GM23338 (cell line): ENCODE measurements at regions not wholly inside any gene's neighbourhood (a gene's known extent, or its start where the extent isn't known, plus 50 kb on each side); places are given as distances from the start of the nearest gene placed in this dataset.

Source experiments
- ATAC-seq: fragments of 200-7000 bp; cut with Tn5 transposase; 3 replicates; pipeline ENCODE4 v1.9.1; 2020
- DNase-seq: peaks from one replicate; pipeline ENCODE4 v3.0.0-alpha.2; 2015; ENCODE audit warnings: low spot score
- H2AFZ ChIP-seq: fragments of 200-600 bp; sonication (generic); 2 replicates; pipeline ENCODE4 v1.8.0; 2016; ENCODE audit warnings: antibody characterized with exemption, mild to moderate bottlenecking, moderate library complexity
- H3F3A ChIP-seq: fragments of 200-600 bp; sonication (generic); replicated peaks from 2 replicates; pipeline ENCODE4 v1.8.0; 2017; ENCODE audit warnings: antibody characterized with exemption, mixed run types, low read depth
- H3K27ac ChIP-seq: fragments of 200-600 bp; sonication (generic); 2 replicates; pipeline ENCODE4 v1.6.1; 2016; ENCODE audit warnings: low read depth
- H3K27me3 ChIP-seq: fragments of 200-600 bp; sonication (generic); 2 replicates; pipeline ENCODE4 v1.8.0; 2016; ENCODE audit warnings: mild to moderate bottlenecking, mixed run types, moderate library complexity; ENCODE audit not compliant: insufficient read depth
- H3K36me3 ChIP-seq: fragments of 200-600 bp; sonication (generic); 2 replicates; pipeline ENCODE4 v1.8.0; 2016; ENCODE audit warnings: mild to moderate bottlenecking; ENCODE audit not compliant: insufficient read depth
- H3K4me1 ChIP-seq: fragments of 200-600 bp; sonication (generic); 2 replicates; pipeline ENCODE4 v1.8.0; 2016; ENCODE audit warnings: mild to moderate bottlenecking, moderate library complexity; ENCODE audit not compliant: insufficient read depth
- H3K4me2 ChIP-seq: fragments of 200-600 bp; sonication (generic); 2 replicates; pipeline ENCODE4 v1.7.1; 2017; ENCODE audit warnings: mixed run types
- H3K4me3 ChIP-seq: fragments of 200-600 bp; sonication (generic); 2 replicates; pipeline ENCODE4 v1.6.1; 2016; ENCODE audit warnings: mixed run types
- H3K79me2 ChIP-seq: fragments of 200-600 bp; sonication (generic); replicated peaks from 2 replicates; pipeline ENCODE4 v1.8.0; 2017; ENCODE audit warnings: mild to moderate bottlenecking; ENCODE audit not compliant: insufficient read depth
- H3K9me2 ChIP-seq: fragments of 200-600 bp; sonication (generic); 2 replicates; pipeline ENCODE4 v1.8.0; 2017; ENCODE audit not compliant: insufficient read depth
- H4K20me1 ChIP-seq: fragments of 200-600 bp; sonication (generic); replicated peaks from 2 replicates; pipeline ENCODE4 v1.8.0; 2017; ENCODE audit warnings: mild to moderate bottlenecking; ENCODE audit not compliant: insufficient read depth
- H3K27ac Mint-ChIP-seq: 2 replicates; pipeline ENCODE4 v1.8.0; 2020; ENCODE audit warnings: inconsistent platforms, mild to moderate bottlenecking, moderate library complexity, mixed read lengths
- H3K27me3 Mint-ChIP-seq: 3 replicates; pipeline ENCODE4 v1.8.0; 2022; ENCODE audit warnings: low read depth, mild to moderate bottlenecking, moderate library complexity, mixed read lengths, inconsistent platforms; ENCODE audit not compliant: insufficient read depth, poor library complexity
- H3K36me3 Mint-ChIP-seq: 3 replicates; pipeline ENCODE4 v1.8.0; 2021; ENCODE audit warnings: low read depth, mild to moderate bottlenecking, inconsistent platforms, moderate library complexity, mixed read lengths
- H3K4me1 Mint-ChIP-seq: 3 replicates; pipeline ENCODE4 v1.8.0; 2020; ENCODE audit warnings: mild to moderate bottlenecking, inconsistent platforms, mixed read lengths
- H3K4me3 Mint-ChIP-seq: 3 replicates; pipeline ENCODE4 v1.8.0; 2021; ENCODE audit warnings: moderate library complexity, mild to moderate bottlenecking, inconsistent platforms, mixed read lengths
- H3K9me3 Mint-ChIP-seq: 3 replicates; pipeline ENCODE4 v1.8.0; 2020; ENCODE audit warnings: moderate library complexity, mild to moderate bottlenecking, inconsistent platforms, mixed read lengths
- CREB1 ChIP-seq: fragments of 250-450 bp; sonication (Bioruptor Pico); IDR thresholded peaks from 2 replicates; pipeline ENCODE4 v1.5.0; 2020; ENCODE audit warnings: low read depth, mild to moderate bottlenecking, moderate library complexity
- JUNB ChIP-seq: IDR thresholded peaks from one replicate; pipeline ENCODE4 v1.6.1; 2016; ENCODE audit warnings: antibody characterized with exemption; ENCODE audit not compliant: unreplicated experiment
- NANOG ChIP-seq: IDR thresholded peaks from 2 replicates; pipeline ENCODE4 v1.6.1; 2016; ENCODE audit warnings: antibody characterized with exemption, borderline replicate concordance
- ZNF114 ChIP-seq: fragments of 250-450 bp; sonication (Bioruptor Pico); IDR thresholded peaks from 2 replicates; pipeline ENCODE4 v1.5.0; 2020; ENCODE audit warnings: mild to moderate bottlenecking, moderate library complexity
- TF ChIP-seq, protein P1 (sequence below): fragments of 250-450 bp; sonication (Bioruptor Pico); IDR thresholded peaks from 2 replicates; pipeline ENCODE4 v1.5.0; 2020; ENCODE audit warnings: mild to moderate bottlenecking, moderate library complexity
- TF ChIP-seq, protein P2 (sequence below): IDR thresholded peaks from 2 replicates; pipeline ENCODE4 v1.6.1; 2016; ENCODE audit warnings: antibody characterized with exemption
- TF ChIP-seq, protein P3 (sequence below), 2 experiments: fragments of 200-600 bp in 1 of 2; sonication (generic) in 1 of 2; conservative IDR thresholded peaks; 2 replicates each; pipeline versions ENCODE4 v1.5.1 to v1.6.1; 2016 to 2017; ENCODE audit warnings: antibody characterized with exemption in 2 of 2, low read depth in 2 of 2, mild to moderate bottlenecking in 2 of 2, moderate library complexity in 1 of 2
- TF ChIP-seq, protein P4 (sequence below): IDR thresholded peaks from one replicate; pipeline ENCODE4 v1.6.1; 2018; ENCODE audit warnings: antibody characterized with exemption; ENCODE audit not compliant: unreplicated experiment

DNA sequence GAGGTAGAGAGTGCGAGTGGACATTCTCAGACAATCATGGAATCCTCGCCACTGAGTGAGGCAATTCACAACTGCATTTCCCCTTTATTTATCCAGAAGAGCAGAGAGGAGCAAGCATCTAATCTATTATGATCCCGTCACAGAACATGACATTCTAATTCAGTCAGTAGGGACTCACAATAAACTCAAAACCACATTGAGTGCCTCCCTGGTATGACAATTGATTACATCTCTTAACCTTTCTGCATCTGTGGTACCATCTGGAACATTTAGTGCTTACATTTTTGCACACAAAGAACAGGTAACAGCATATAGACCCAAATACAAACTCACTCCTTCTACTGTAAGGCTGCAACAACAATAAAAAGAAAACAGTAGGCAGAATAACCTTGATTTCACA lies 517.2 kb downstream of the GBE1 start (continued):
- TF ChIP-seq, protein P1, sequence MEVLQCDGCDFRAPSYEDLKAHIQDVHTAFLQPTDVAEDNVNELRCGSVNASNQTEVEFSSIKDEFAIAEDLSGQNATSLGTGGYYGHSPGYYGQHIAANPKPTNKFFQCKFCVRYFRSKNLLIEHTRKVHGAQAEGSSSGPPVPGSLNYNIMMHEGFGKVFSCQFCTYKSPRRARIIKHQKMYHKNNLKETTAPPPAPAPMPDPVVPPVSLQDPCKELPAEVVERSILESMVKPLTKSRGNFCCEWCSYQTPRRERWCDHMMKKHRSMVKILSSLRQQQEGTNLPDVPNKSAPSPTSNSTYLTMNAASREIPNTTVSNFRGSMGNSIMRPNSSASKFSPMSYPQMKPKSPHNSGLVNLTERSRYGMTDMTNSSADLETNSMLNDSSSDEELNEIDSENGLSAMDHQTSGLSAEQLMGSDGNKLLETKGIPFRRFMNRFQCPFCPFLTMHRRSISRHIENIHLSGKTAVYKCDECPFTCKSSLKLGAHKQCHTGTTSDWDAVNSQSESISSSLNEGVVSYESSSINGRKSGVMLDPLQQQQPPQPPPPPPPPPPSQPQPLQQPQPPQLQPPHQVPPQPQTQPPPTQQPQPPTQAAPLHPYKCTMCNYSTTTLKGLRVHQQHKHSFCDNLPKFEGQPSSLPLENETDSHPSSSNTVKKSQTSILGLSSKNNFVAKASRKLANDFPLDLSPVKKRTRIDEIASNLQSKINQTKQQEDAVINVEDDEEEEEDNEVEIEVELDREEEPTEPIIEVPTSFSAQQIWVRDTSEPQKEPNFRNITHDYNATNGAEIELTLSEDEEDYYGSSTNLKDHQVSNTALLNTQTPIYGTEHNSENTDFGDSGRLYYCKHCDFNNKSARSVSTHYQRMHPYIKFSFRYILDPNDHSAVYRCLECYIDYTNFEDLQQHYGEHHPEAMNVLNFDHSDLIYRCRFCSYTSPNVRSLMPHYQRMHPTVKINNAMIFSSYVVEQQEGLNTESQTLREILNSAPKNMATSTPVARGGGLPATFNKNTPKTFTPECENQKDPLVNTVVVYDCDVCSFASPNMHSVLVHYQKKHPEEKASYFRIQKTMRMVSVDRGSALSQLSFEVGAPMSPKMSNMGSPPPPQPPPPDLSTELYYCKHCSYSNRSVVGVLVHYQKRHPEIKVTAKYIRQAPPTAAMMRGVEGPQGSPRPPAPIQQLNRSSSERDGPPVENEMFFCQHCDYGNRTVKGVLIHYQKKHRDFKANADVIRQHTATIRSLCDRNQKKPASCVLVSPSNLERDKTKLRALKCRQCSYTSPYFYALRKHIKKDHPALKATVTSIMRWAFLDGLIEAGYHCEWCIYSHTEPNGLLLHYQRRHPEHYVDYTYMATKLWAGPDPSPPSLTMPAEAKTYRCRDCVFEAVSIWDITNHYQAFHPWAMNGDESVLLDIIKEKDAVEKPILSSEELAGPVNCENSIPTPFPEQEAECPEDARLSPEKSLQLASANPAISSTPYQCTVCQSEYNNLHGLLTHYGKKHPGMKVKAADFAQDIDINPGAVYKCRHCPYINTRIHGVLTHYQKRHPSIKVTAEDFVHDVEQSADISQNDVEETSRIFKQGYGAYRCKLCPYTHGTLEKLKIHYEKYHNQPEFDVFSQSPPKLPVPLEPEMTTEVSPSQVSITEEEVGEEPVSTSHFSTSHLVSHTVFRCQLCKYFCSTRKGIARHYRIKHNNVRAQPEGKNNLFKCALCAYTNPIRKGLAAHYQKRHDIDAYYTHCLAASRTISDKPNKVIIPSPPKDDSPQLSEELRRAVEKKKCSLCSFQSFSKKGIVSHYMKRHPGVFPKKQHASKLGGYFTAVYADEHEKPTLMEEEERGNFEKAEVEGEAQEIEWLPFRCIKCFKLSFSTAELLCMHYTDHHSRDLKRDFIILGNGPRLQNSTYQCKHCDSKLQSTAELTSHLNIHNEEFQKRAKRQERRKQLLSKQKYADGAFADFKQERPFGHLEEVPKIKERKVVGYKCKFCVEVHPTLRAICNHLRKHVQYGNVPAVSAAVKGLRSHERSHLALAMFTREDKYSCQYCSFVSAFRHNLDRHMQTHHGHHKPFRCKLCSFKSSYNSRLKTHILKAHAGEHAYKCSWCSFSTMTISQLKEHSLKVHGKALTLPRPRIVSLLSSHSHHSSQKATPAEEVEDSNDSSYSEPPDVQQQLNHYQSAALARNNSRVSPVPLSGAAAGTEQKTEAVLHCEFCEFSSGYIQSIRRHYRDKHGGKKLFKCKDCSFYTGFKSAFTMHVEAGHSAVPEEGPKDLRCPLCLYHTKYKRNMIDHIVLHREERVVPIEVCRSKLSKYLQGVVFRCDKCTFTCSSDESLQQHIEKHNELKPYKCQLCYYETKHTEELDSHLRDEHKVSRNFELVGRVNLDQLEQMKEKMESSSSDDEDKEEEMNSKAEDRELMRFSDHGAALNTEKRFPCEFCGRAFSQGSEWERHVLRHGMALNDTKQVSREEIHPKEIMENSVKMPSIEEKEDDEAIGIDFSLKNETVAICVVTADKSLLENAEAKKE (CRISPR knock-in tag): no peak
- TF ChIP-seq NANOG: no peak
- TF ChIP-seq, protein P2, sequence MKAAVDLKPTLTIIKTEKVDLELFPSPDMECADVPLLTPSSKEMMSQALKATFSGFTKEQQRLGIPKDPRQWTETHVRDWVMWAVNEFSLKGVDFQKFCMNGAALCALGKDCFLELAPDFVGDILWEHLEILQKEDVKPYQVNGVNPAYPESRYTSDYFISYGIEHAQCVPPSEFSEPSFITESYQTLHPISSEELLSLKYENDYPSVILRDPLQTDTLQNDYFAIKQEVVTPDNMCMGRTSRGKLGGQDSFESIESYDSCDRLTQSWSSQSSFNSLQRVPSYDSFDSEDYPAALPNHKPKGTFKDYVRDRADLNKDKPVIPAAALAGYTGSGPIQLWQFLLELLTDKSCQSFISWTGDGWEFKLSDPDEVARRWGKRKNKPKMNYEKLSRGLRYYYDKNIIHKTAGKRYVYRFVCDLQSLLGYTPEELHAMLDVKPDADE: no peak
- TF ChIP-seq ZNF114 (CRISPR knock-in tag): no peak

DNA sequence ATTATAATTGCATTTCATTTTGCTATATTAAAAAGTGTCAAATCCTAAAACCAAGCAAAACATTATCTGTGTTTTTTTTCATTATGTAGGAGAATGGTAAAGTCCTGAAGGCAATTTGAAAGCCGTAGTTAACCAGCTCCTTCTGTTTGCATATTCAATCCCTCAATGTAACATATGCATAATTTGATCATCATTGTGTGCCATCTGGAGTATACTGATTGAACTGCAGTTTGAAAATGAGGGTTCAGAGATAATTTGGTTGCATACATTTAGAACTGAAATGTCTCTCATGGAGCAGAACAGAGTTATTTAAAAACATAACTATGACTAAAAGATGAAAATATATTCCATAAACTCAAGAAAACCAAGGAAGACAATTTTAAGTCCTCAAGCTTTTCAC lies 518.6 kb downstream of the GBE1 start:
- no peaks in the 10 kb centered on the region for H3K36me3 ChIP-seq
- no peaks in the 10 kb centered on the region for H3K27me3 Mint-ChIP-seq
- H4K20me1 ChIP-seq: no peaks in the 10 kb centered on the region
- H3K79me2 ChIP-seq: no peaks in the 10 kb centered on the region
- H3K4me2 ChIP-seq: no peak overlapping the region
- TF ChIP-seq, protein P3, sequence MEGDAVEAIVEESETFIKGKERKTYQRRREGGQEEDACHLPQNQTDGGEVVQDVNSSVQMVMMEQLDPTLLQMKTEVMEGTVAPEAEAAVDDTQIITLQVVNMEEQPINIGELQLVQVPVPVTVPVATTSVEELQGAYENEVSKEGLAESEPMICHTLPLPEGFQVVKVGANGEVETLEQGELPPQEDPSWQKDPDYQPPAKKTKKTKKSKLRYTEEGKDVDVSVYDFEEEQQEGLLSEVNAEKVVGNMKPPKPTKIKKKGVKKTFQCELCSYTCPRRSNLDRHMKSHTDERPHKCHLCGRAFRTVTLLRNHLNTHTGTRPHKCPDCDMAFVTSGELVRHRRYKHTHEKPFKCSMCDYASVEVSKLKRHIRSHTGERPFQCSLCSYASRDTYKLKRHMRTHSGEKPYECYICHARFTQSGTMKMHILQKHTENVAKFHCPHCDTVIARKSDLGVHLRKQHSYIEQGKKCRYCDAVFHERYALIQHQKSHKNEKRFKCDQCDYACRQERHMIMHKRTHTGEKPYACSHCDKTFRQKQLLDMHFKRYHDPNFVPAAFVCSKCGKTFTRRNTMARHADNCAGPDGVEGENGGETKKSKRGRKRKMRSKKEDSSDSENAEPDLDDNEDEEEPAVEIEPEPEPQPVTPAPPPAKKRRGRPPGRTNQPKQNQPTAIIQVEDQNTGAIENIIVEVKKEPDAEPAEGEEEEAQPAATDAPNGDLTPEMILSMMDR (conservative IDR thresholded peaks at IDR 0.05; ENCODE audit: low read depth in 2 of 2): peak in 1 of 2 experiments; percentile 41; a peak in 3 of 4 replicates
- TF ChIP-seq, protein P2: no peak
- TF ChIP-seq, protein P4, sequence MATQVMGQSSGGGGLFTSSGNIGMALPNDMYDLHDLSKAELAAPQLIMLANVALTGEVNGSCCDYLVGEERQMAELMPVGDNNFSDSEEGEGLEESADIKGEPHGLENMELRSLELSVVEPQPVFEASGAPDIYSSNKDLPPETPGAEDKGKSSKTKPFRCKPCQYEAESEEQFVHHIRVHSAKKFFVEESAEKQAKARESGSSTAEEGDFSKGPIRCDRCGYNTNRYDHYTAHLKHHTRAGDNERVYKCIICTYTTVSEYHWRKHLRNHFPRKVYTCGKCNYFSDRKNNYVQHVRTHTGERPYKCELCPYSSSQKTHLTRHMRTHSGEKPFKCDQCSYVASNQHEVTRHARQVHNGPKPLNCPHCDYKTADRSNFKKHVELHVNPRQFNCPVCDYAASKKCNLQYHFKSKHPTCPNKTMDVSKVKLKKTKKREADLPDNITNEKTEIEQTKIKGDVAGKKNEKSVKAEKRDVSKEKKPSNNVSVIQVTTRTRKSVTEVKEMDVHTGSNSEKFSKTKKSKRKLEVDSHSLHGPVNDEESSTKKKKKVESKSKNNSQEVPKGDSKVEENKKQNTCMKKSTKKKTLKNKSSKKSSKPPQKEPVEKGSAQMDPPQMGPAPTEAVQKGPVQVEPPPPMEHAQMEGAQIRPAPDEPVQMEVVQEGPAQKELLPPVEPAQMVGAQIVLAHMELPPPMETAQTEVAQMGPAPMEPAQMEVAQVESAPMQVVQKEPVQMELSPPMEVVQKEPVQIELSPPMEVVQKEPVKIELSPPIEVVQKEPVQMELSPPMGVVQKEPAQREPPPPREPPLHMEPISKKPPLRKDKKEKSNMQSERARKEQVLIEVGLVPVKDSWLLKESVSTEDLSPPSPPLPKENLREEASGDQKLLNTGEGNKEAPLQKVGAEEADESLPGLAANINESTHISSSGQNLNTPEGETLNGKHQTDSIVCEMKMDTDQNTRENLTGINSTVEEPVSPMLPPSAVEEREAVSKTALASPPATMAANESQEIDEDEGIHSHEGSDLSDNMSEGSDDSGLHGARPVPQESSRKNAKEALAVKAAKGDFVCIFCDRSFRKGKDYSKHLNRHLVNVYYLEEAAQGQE: no peak
- TF ChIP-seq JUNB: no peak
- TF ChIP-seq CREB1: no peak
- ATAC-seq (no peak), DNase-seq (no peak)
- no peaks in the 10 kb centered on the region for H3K9me3 Mint-ChIP-seq
- no peak overlapping the region for H3K27ac Mint-ChIP-seq
- no peaks in the 10 kb centered on the region for H3K36me3 Mint-ChIP-seq
- H3K4me3 Mint-ChIP-seq: no peak overlapping the region
- H3K27ac ChIP-seq: no peak overlapping the region
- peaks cover 14% of the 10 kb centered on the region for H3K4me1 Mint-ChIP-seq
- no peak overlapping the region for H2AFZ ChIP-seq
- no peaks in the 10 kb centered on the region for H3K27me3 ChIP-seq
- peaks cover 19% of the 10 kb centered on the region; the same call in 1 of the 2 replicates for H3K4me1 ChIP-seq
- no peaks in the 10 kb centered on the region for H3F3A ChIP-seq
- no peaks in the 10 kb centered on the region for H3K9me2 ChIP-seq
- H3K4me3 ChIP-seq: no peak overlapping the region
